Cardiac muscle cell (in vitro differentiated cells and primary cell): ENCODE measurements at regions not wholly inside any gene's neighbourhood (a gene's known extent, or its start where the extent isn't known, plus 50 kb on each side); places are given as distances from the start of the nearest gene placed in this dataset.
A peak's percentile ranks its signal among the peaks of the same experiment; 100 is the strongest.

ENCODE experiments used
- DNase-seq, 2 donors: peaks; one replicate each; pipeline versions ENCODE4 v3.0.0 to v3.0.0-alpha.2; 2010 to 2017; ENCODE audit warnings: low read depth in 1 of 2, low spot score in 1 of 2
- H3K27ac ChIP-seq: fragments of 200-600 bp; sonication (generic); 2 replicates; pipeline ENCODE4 v1.5.1; 2016
- H3K27me3 ChIP-seq: fragments of 200-600 bp; sonication (generic); 2 replicates; pipeline ENCODE4 v1.6.0; 2016; ENCODE audit warnings: control low read depth
- H3K36me3 ChIP-seq: fragments of 200-600 bp; sonication (generic); 2 replicates; pipeline ENCODE4 v1.5.1; 2016; ENCODE audit warnings: control low read depth
- H3K4me1 ChIP-seq: fragments of 200-600 bp; sonication (generic); 2 replicates; pipeline ENCODE4 v1.8.1; 2017; ENCODE audit warnings: low read depth, mild to moderate bottlenecking, mixed run types
- H3K4me3 ChIP-seq: fragments of 200-600 bp; sonication (generic); 2 replicates; pipeline ENCODE4 v1.5.1; 2016; ENCODE audit warnings: mild to moderate bottlenecking
- H3K9me3 ChIP-seq: fragments of 200-600 bp; sonication (generic); 2 replicates; pipeline ENCODE4 v1.5.1; 2017; ENCODE audit warnings: low read depth, mild to moderate bottlenecking, control low read depth
- TF ChIP-seq, protein P1 (sequence below): IDR thresholded peaks from 2 replicates; pipeline ENCODE4 v1.5.1; 2012; ENCODE audit warnings: low read depth, mild to moderate bottlenecking, low read length

- no peaks in the 10 kb centered on the region for H3K4me1 ChIP-seq
- H3K36me3 ChIP-seq: no peaks in the 10 kb centered on the region
- no peaks in the 10 kb centered on the region for H3K9me3 ChIP-seq
- TF ChIP-seq, protein P1, sequence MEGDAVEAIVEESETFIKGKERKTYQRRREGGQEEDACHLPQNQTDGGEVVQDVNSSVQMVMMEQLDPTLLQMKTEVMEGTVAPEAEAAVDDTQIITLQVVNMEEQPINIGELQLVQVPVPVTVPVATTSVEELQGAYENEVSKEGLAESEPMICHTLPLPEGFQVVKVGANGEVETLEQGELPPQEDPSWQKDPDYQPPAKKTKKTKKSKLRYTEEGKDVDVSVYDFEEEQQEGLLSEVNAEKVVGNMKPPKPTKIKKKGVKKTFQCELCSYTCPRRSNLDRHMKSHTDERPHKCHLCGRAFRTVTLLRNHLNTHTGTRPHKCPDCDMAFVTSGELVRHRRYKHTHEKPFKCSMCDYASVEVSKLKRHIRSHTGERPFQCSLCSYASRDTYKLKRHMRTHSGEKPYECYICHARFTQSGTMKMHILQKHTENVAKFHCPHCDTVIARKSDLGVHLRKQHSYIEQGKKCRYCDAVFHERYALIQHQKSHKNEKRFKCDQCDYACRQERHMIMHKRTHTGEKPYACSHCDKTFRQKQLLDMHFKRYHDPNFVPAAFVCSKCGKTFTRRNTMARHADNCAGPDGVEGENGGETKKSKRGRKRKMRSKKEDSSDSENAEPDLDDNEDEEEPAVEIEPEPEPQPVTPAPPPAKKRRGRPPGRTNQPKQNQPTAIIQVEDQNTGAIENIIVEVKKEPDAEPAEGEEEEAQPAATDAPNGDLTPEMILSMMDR: no peak
- no peaks in the 10 kb centered on the region for H3K27me3 ChIP-seq
- no peak overlapping the region for H3K4me3 ChIP-seq
- H3K27ac ChIP-seq: no peak overlapping the region
- no peak for DNase-seq
Measured at GRCh38 chr13:83281654-83282053, 600.6 kb downstream of the SLITRK1 start.

DNA sequence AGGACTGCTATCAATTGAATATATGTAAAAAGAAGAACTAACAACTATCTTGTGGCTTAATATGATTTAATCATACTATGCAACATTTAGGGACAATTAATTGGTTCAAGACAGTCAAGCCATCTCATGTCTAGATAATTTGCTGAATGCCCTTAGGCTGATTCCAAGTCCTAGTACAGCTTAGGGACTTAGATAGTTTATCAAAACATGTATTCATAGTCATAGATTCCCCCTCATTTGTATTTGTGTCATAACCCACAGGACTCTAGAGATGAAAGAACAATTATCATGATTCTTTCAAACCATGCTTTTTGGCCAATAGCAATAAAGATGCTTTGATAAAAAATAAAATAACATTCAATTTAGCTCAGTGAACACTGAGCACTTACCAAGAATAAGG, 607.6 kb downstream of the SLITRK1 start:
- no peak overlapping the region for H3K4me3 ChIP-seq
- no peak for DNase-seq
- no peak overlapping the region for H3K27ac ChIP-seq
- no peaks in the 10 kb centered on the region for H3K4me1 ChIP-seq
- no peaks in the 10 kb centered on the region for H3K9me3 ChIP-seq
- TF ChIP-seq, protein P1: no peak
- H3K27me3 ChIP-seq: no peaks in the 10 kb centered on the region
- H3K36me3 ChIP-seq: no peaks in the 10 kb centered on the region

DNA sequence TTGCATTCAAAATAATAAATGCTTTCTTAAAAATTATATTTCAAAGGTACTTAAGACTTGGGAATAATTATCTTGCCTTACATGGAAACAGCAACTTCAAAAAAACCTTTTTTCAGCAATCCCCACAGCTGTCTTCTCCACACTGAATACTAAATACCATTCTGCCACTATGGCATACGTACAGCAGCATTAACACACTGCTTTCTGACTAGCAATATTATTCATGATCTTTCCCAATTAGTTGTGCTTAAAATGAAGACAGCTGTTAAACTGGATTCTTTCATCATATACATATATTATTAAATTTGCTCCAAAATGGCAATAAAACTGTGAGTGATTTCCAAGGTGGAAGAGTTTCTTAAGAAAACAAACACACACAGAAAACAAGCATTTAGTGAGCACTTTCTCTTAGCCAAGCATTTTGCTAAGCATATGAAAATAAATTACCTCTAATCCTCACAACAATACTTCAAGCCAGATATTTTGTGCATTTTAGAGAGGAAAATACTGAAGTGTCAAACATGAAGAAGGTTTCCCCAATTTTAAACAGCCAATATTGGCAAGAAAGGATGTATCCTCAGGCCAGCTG, 609.5 kb downstream of the SLITRK1 start:
- H3K4me1 ChIP-seq: no peaks in the 10 kb centered on the region
- H3K9me3 ChIP-seq: no peaks in the 10 kb centered on the region
- H3K4me3 ChIP-seq: no peak overlapping the region
- H3K27ac ChIP-seq: no peak overlapping the region
- peak in 1 of 2 donors; percentile 32 for DNase-seq
- H3K27me3 ChIP-seq: no peaks in the 10 kb centered on the region
- no peaks in the 10 kb centered on the region for H3K36me3 ChIP-seq
- TF ChIP-seq, protein P1: no peak

- Histone ChIP-seq H3K27ac (no peak overlapping the region), H3K4me3 (no peak overlapping the region), H3K4me1 (no peaks in the 10 kb centered on the region), H3K27me3 (no peaks in the 10 kb centered on the region), H3K36me3 (no peaks in the 10 kb centered on the region), H3K9me3 (no peaks in the 10 kb centered on the region)
- DNase-seq: peak in 1 of 2 donors; percentile 57
- TF ChIP-seq, protein P1: no peak
Measured at GRCh38 chr13:83272076-83272475, 610.2 kb downstream of the SLITRK1 start.

- Histone ChIP-seq H3K9me3 (no peaks in the 10 kb centered on the region), H3K4me3 (no peak overlapping the region), H3K36me3 (no peaks in the 10 kb centered on the region), H3K27me3 (no peaks in the 10 kb centered on the region), H3K4me1 (no peaks in the 10 kb centered on the region), H3K27ac (no peak overlapping the region)
- TF ChIP-seq, protein P1: no peak
- no peak for DNase-seq
Measured at GRCh38 chr13:83265279-83265678, 617.0 kb downstream of the SLITRK1 start.
